HG02981 (cell line): ENCODE measurements at regions not wholly inside any gene's neighbourhood (a gene's known extent, or its start where the extent isn't known, plus 50 kb on each side); places are given as distances from the start of the nearest gene placed in this dataset.

Experiments used
- ATAC-seq: cut with Tn5 transposase; IDR thresholded peaks from one replicate; pipeline ENCODE4 v1.9.1; 2021; ENCODE audit warnings: mild to moderate bottlenecking, moderate library complexity; ENCODE audit not compliant: unreplicated experiment

- ATAC-seq: no peak
These were observed 96.3 kb upstream of the ALDH1A3 start for GRCh38 chr15:100783291-100783690.

GRCh38 chr15:100783760-100784492 is 95.7 kb upstream of the ALDH1A3 start:
- no peak for ATAC-seq

GRCh38 chr15:100784493-100785180 is 95.0 kb upstream of the ALDH1A3 start:
- no peak for ATAC-seq

- no peak for ATAC-seq
These were observed 94.2 kb upstream of the ALDH1A3 start for GRCh38 chr15:100785181-100786138.

- no peak for ATAC-seq
These were observed 93.5 kb upstream of the ALDH1A3 start for GRCh38 chr15:100786139-100786531.

GRCh38 chr15:100786901-100787566 is 92.6 kb upstream of the ALDH1A3 start:
- ATAC-seq: no peak

GRCh38 chr15:100787567-100788417 is 91.8 kb upstream of the ALDH1A3 start:
- ATAC-seq: no peak

- no peak for ATAC-seq
These were observed 91.1 kb upstream of the ALDH1A3 start for GRCh38 chr15:100788418-100789105.

GRCh38 chr15:100790786-100791265 is 88.8 kb upstream of the ALDH1A3 start:
- ATAC-seq: no peak

- no peak for ATAC-seq
These were observed 85.6 kb upstream of the ALDH1A3 start for GRCh38 chr15:100794008-100794407.

- ATAC-seq: no peak
These were observed 78.3 kb upstream of the ALDH1A3 start for GRCh38 chr15:100801256-100801900.

GRCh38 chr15:100802421-100803170 is 77.0 kb upstream of the ALDH1A3 start:
- no peak for ATAC-seq

- no peak for ATAC-seq
These were observed 76.5 kb upstream of the ALDH1A3 start for GRCh38 chr15:100803171-100803440.

GRCh38 chr15:100806157-100806556 is 73.5 kb upstream of the ALDH1A3 start:
- no peak for ATAC-seq

- ATAC-seq: no peak
These were observed 72.6 kb upstream of the ALDH1A3 start for GRCh38 chr15:100807028-100807427.

- ATAC-seq: no peak
These were observed 70.9 kb upstream of the ALDH1A3 start for GRCh38 chr15:100808691-100809090.

- ATAC-seq: no peak
These were observed 70.5 kb upstream of the ALDH1A3 start for GRCh38 chr15:100809151-100809550.

- no peak for ATAC-seq
These were observed 70.0 kb upstream of the ALDH1A3 start for GRCh38 chr15:100809587-100809986.
